ENCODE measurements at regions not wholly inside any gene's neighbourhood (a gene's known extent, or its start where the extent isn't known, plus 50 kb on each side); places are given as distances from the start of the nearest gene placed in this dataset.

DNA sequence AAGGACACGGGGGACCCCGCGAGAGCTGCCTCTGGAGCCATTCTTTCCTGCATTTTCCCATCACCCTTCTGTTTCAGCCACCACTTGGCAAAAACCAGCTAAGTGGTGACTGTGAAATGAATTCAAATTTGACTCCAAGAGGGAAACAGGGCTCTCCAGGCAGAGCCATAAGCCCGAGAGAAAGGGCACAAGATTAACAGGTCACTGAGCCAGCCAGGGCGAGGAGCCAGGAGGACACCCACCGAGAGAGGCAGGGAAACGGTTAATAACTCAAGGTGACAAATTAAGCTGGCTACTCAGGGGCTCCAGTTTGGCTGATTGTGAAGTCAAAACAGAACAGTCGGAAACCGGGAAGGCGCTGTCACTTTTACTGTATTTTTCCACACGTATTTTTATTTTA, 67.8 kb upstream of the SOX9 start:
- no peak overlapping the region for H3K27ac ChIP-seq (ENCODE audit: low read length)

GRCh38 chr17:72053449-72053848, 67.4 kb upstream of the SOX9 start:
- H3K4me3 ChIP-seq (ENCODE audit: low read length): no peak overlapping the region
- H3K27ac ChIP-seq (ENCODE audit: low read length): no peak overlapping the region
- no peaks in the 10 kb centered on the region for H3K27me3 ChIP-seq (ENCODE audit: control insufficient read depth, insufficient read depth, low read length)
- no peaks in the 10 kb centered on the region for H3K36me3 ChIP-seq (ENCODE audit: control insufficient read depth, insufficient read depth, low read length)
- no peaks in the 10 kb centered on the region for H3K9me3 ChIP-seq (ENCODE audit: control insufficient read depth, insufficient read depth, low read length)
- WGBS (ENCODE audit: insufficient coverage, insufficient read length): no CpG with 5 or more reads among the region's 12 CpGs
- peaks cover 3% of the 10 kb centered on the region; the same call in 1 of the 2 replicates for H3K4me1 ChIP-seq (ENCODE audit: control insufficient read depth, insufficient read depth, low read length)
- DNase-seq (ENCODE audit: low read depth, low spot score): no peak

More for the DNA sequence above, 67.8 kb upstream of the SOX9 start:
- DNase-seq (ENCODE audit: low read depth, low spot score): no peak
- peaks cover 2% of the 10 kb centered on the region; the same call in 1 of the 2 replicates for H3K4me1 ChIP-seq (ENCODE audit: control insufficient read depth, insufficient read depth, low read length)
- no peaks in the 10 kb centered on the region for H3K36me3 ChIP-seq (ENCODE audit: control insufficient read depth, insufficient read depth, low read length)
- H3K9me3 ChIP-seq (ENCODE audit: control insufficient read depth, insufficient read depth, low read length): no peaks in the 10 kb centered on the region
- no CpG with 5 or more reads among the region's 11 CpGs for WGBS (ENCODE audit: insufficient coverage, insufficient read length)
- H3K27me3 ChIP-seq (ENCODE audit: control insufficient read depth, insufficient read depth, low read length): no peaks in the 10 kb centered on the region
- H3K4me3 ChIP-seq (ENCODE audit: low read length): no peak overlapping the region

DNA sequence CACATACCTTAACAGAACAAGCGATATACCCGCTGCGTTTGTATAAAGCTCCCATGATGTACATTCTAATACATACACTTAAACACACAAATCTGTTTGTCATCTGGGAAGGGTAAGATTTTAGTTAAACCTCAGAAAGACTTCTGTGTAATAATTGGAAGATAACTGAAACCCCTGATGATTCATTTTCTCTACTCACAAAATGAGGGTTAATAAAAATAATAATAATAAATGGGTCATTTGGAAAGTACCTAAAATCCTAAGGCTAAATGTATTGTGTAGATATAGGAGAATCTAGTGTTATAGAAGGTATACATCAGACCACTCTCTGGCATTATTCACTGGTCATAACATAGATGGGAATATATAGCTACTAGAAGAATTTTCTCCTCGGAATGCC, 64.7 kb upstream of the SOX9 start:
- WGBS (ENCODE audit: insufficient coverage, insufficient read length): 100% methylated on average over 3 of the region's 4 CpGs
- Histone ChIP-seq H3K36me3 (ENCODE audit: control insufficient read depth, insufficient read depth, low read length) (no peaks in the 10 kb centered on the region), H3K4me1 (ENCODE audit: control insufficient read depth, insufficient read depth, low read length) (peaks cover 3% of the 10 kb centered on the region; the same call in 1 of the 2 replicates), H3K9me3 (ENCODE audit: control insufficient read depth, insufficient read depth, low read length) (no peaks in the 10 kb centered on the region), H3K27ac (ENCODE audit: low read length) (no peak overlapping the region), H3K27me3 (ENCODE audit: control insufficient read depth, insufficient read depth, low read length) (no peaks in the 10 kb centered on the region), H3K4me3 (ENCODE audit: low read length) (no peak overlapping the region)
- DNase-seq (ENCODE audit: low read depth, low spot score): no peak

DNA sequence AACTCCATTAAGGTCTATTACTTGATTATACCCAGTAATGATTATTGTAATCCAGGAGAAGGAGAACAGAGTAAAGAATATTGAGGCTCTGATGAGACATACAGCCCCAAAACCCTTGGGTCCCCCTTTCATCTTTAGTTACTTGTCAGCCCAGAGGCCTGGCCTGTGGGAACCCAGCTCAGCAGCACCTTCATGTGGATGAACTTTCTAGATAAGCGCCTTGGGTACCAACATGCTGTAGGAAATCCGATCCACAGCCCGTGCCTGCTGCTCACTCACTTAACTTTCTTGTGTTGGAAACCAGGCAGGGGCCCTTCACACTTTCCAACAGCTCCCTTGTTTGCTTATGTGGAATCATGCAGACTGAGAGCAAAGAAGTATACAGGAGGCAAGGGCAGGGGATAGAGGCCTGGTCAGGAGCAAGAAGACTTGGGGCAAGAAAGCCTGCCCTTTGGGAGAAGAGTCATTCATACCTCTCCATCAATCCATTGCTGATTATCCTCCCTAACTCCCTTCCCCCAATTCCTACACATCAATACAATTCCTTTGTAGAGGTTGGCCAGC, 64.0 kb upstream of the SOX9 start:
- no peaks in the 10 kb centered on the region for H3K36me3 ChIP-seq (ENCODE audit: control insufficient read depth, insufficient read depth, low read length)
- peaks cover 3% of the 10 kb centered on the region; the same call in 1 of the 2 replicates for H3K4me1 ChIP-seq (ENCODE audit: control insufficient read depth, insufficient read depth, low read length)
- no peaks in the 10 kb centered on the region for H3K9me3 ChIP-seq (ENCODE audit: control insufficient read depth, insufficient read depth, low read length)
- no peak for DNase-seq (ENCODE audit: low read depth, low spot score)
- no CpG with 5 or more reads among the region's 3 CpGs for WGBS (ENCODE audit: insufficient coverage, insufficient read length)
- H3K4me3 ChIP-seq (ENCODE audit: low read length): no peak overlapping the region
- H3K27me3 ChIP-seq (ENCODE audit: control insufficient read depth, insufficient read depth, low read length): no peaks in the 10 kb centered on the region
- no peak overlapping the region for H3K27ac ChIP-seq (ENCODE audit: low read length)

GRCh38 chr17:72060084-72060483, 60.7 kb upstream of the SOX9 start:
- peaks cover 2% of the 10 kb centered on the region; the same call in 1 of the 2 replicates for H3K4me1 ChIP-seq (ENCODE audit: control insufficient read depth, insufficient read depth, low read length)
- H3K4me3 ChIP-seq (ENCODE audit: low read length): no peak overlapping the region
- no peaks in the 10 kb centered on the region for H3K36me3 ChIP-seq (ENCODE audit: control insufficient read depth, insufficient read depth, low read length)
- DNase-seq (ENCODE audit: low read depth, low spot score): no peak
- H3K27me3 ChIP-seq (ENCODE audit: control insufficient read depth, insufficient read depth, low read length): no peaks in the 10 kb centered on the region
- WGBS (ENCODE audit: insufficient coverage, insufficient read length): no CpG with 5 or more reads among the region's 1 CpG
- no peak overlapping the region for H3K27ac ChIP-seq (ENCODE audit: low read length)
- H3K9me3 ChIP-seq (ENCODE audit: control insufficient read depth, insufficient read depth, low read length): no peaks in the 10 kb centered on the region

DNA sequence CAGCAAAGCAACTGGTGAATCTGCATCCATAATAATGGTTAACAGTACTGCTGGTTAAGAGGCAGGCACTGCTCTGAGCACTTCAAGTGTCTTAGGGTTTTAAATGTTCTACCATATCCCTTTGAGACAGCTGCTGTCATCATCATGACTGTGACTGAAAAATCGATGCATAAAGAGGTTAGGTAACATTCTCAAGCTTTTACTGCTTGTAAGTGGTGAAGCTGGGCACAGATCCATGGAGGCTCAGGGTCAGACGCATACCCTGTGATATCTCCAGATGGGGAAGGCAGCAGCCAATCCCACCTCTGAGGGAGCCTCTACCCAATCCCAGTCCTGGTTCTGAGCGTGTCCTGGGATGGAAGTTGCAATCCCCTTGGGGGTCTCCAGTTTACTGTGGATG, 57.6 kb upstream of the SOX9 start:
- no CpG with 5 or more reads among the region's 3 CpGs for WGBS (ENCODE audit: insufficient coverage, insufficient read length)
- DNase-seq (ENCODE audit: low read depth, low spot score): no peak
- Histone ChIP-seq H3K4me1 (ENCODE audit: control insufficient read depth, insufficient read depth, low read length) (no peaks in the 10 kb centered on the region), H3K36me3 (ENCODE audit: control insufficient read depth, insufficient read depth, low read length) (no peaks in the 10 kb centered on the region), H3K27ac (ENCODE audit: low read length) (no peak overlapping the region), H3K4me3 (ENCODE audit: low read length) (no peak overlapping the region), H3K27me3 (ENCODE audit: control insufficient read depth, insufficient read depth, low read length) (no peaks in the 10 kb centered on the region), H3K9me3 (ENCODE audit: control insufficient read depth, insufficient read depth, low read length) (no peaks in the 10 kb centered on the region)

DNA sequence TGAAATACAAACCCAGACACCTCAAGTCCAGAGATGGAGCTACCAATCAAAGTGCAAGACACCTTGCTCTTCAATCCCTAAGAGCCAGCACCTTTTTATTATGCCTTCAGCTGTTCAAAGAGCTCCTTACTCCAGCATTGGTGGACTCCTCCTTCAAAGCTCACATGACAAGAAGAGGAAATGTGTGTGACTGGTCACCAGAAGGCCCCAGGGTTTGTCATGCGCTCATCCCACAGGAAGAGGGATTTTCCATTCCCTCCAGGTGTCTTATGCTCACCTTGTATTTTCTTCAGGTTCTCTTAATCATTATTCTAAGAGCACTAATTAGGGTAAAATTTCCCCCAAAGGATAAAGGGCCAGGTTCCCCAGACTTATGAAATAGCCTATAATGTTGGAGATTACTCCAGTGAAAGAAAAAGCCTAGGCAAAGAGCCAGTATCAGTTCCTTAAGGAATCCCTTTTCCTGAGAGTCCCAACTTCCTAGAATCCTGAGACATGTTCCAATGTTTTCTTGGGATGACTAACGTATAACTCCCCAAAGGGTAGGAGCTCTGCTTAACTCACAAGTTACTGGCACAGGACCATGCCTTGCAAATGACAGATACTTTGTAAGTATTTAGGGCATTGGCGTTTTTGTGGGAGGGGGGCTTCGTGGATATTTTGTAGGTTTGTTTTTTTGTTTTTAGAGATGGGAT, 56.9 kb upstream of the SOX9 start:
- no peaks in the 10 kb centered on the region for H3K36me3 ChIP-seq (ENCODE audit: control insufficient read depth, insufficient read depth, low read length)
- H3K27ac ChIP-seq (ENCODE audit: low read length): no peak overlapping the region
- no peak for DNase-seq (ENCODE audit: low read depth, low spot score)
- no peak overlapping the region for H3K4me3 ChIP-seq (ENCODE audit: low read length)
- no CpG with 5 or more reads among the region's 4 CpGs for WGBS (ENCODE audit: insufficient coverage, insufficient read length)
- H3K4me1 ChIP-seq (ENCODE audit: control insufficient read depth, insufficient read depth, low read length): no peaks in the 10 kb centered on the region
- no peaks in the 10 kb centered on the region for H3K27me3 ChIP-seq (ENCODE audit: control insufficient read depth, insufficient read depth, low read length)
- no peaks in the 10 kb centered on the region for H3K9me3 ChIP-seq (ENCODE audit: control insufficient read depth, insufficient read depth, low read length)

DNA sequence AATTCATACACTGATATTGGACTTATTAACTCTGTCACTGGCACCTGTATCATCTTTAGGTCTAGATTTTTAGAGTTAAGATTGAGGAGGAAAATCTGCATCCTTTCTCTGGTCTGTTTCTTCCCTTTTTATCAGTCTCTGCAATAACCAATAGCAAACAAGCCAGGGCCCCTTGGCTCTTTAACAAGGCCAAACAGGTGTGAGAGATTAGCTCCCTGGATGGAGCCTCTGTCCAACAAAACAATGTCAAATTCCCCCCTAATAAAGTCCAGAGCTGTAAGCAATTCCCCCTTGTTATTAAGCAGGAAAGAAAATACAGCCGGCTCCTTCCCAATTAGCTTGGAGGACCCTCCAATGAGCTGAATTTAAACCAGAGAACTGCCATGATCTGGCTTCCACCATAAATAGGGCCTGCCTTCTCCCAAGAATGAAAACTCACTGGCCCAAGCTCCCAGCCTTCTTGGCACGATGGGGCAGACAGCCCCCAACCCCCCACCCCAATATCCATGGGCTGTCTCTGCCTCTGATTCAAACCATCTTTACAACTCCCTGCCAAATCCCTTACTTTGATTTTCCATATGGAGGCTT, 56.1 kb upstream of the SOX9 start:
- no peak for DNase-seq (ENCODE audit: low read depth, low spot score)
- Histone ChIP-seq H3K4me1 (ENCODE audit: control insufficient read depth, insufficient read depth, low read length) (no peaks in the 10 kb centered on the region), H3K36me3 (ENCODE audit: control insufficient read depth, insufficient read depth, low read length) (no peaks in the 10 kb centered on the region), H3K9me3 (ENCODE audit: control insufficient read depth, insufficient read depth, low read length) (no peaks in the 10 kb centered on the region), H3K27ac (ENCODE audit: low read length) (no peak overlapping the region), H3K27me3 (ENCODE audit: control insufficient read depth, insufficient read depth, low read length) (no peaks in the 10 kb centered on the region), H3K4me3 (ENCODE audit: low read length) (no peak overlapping the region)
- no CpG with 5 or more reads among the region's 2 CpGs for WGBS (ENCODE audit: insufficient coverage, insufficient read length)

DNA sequence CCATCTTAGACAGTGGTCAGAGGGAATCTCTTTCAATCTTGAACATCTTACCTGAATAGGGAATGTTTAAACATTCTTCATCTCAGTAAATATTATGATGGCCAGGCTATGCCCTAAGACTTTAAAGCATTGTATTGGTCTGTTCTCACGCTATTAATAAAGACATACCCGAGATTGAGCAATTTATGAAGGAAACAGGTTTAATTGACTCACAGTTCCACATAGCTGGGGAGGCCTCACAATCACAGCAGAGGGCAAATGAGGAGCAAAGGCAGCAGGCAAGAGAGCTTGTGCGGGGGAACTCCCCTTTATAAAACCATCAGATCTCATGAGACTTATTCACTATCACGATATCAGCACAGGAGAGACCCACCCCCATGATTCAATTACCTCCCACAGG, 55.3 kb upstream of the SOX9 start:
- Histone ChIP-seq H3K4me1 (ENCODE audit: control insufficient read depth, insufficient read depth, low read length) (no peaks in the 10 kb centered on the region), H3K27ac (ENCODE audit: low read length) (no peak overlapping the region), H3K9me3 (ENCODE audit: control insufficient read depth, insufficient read depth, low read length) (no peaks in the 10 kb centered on the region), H3K4me3 (ENCODE audit: low read length) (no peak overlapping the region), H3K36me3 (ENCODE audit: control insufficient read depth, insufficient read depth, low read length) (no peaks in the 10 kb centered on the region), H3K27me3 (ENCODE audit: control insufficient read depth, insufficient read depth, low read length) (no peaks in the 10 kb centered on the region)
- no CpG with 5 or more reads among the region's 4 CpGs for WGBS (ENCODE audit: insufficient coverage, insufficient read length)
- DNase-seq (ENCODE audit: low read depth, low spot score): no peak

- no peaks in the 10 kb centered on the region for H3K36me3 ChIP-seq (ENCODE audit: control insufficient read depth, insufficient read depth, low read length)
- no peak for DNase-seq (ENCODE audit: low read depth, low spot score)
- H3K9me3 ChIP-seq (ENCODE audit: control insufficient read depth, insufficient read depth, low read length): no peaks in the 10 kb centered on the region
- H3K4me3 ChIP-seq (ENCODE audit: low read length): no peak overlapping the region
- no peak overlapping the region for H3K27ac ChIP-seq (ENCODE audit: low read length)
- no CpG with 5 or more reads among the region's 1 CpG for WGBS (ENCODE audit: insufficient coverage, insufficient read length)
- no peaks in the 10 kb centered on the region for H3K27me3 ChIP-seq (ENCODE audit: control insufficient read depth, insufficient read depth, low read length)
- H3K4me1 ChIP-seq (ENCODE audit: control insufficient read depth, insufficient read depth, low read length): no peaks in the 10 kb centered on the region
Measured at GRCh38 chr17:72068643-72069042, 52.2 kb upstream of the SOX9 start.

All from iPS DF 6.9 (cell line).